ENCODE measurements at regions not wholly inside any gene's neighbourhood (a gene's known extent, or its start where the extent isn't known, plus 50 kb on each side); places are given as distances from the start of the nearest gene placed in this dataset.

GRCh38 chr16:16863672-16864071 is 484.7 kb downstream of the NPIPA7 start:
- H3K36me3 ChIP-seq (ENCODE audit: control insufficient read depth, low read length), result no peaks in the 10 kb centered on the region

DNA sequence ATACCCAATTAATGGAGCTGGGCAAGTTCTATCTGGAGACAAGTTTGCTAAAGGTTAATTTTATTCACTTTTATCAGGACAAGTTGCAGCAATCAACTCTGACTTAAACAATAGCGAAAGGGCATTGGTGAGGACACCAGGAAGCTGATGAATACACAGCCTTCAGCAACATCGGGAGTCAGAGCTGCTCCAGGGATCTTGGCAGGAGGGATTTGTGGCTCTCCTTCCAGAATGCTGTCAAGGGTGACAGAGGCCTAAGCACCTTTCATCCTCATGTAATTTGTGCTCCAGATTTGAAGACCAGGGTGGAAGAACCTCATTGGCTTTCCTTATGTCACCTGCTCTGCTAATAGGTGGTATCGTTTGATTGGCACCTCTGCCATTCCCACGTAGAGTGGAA is 485.6 kb downstream of the NPIPA7 start:
- Histone ChIP-seq H3K4me2 (ENCODE audit: low read length) (no peak overlapping the region), H3F3A (ENCODE audit: control insufficient read depth, insufficient read depth) (no peaks in the 10 kb centered on the region), H4K20me1 (ENCODE audit: control insufficient read depth, insufficient read depth, low read depth, low read length) (no peaks in the 10 kb centered on the region), H3K36me3 (ENCODE audit: control insufficient read depth, low read length) (no peaks in the 10 kb centered on the region), H3K27ac (ENCODE audit: low read depth, low read length) (no peak overlapping the region), H3K9me3 (ENCODE audit: control insufficient read depth, insufficient read depth, low read length) (no peaks in the 10 kb centered on the region), H3K27me3 (ENCODE audit: control insufficient read depth, low read length) (no peaks in the 10 kb centered on the region), H3K79me2 (ENCODE audit: control insufficient read depth, low read length) (no peaks in the 10 kb centered on the region), H3K4me3 (ENCODE audit: low read length) (no peak overlapping the region), H3K4me1 (ENCODE audit: control insufficient read depth, low read length) (no peaks in the 10 kb centered on the region), H3K9me2 (replicated peaks; ENCODE audit: control insufficient read depth, low read length) (no peaks in the 10 kb centered on the region)
- TF ChIP-seq, protein P1, sequence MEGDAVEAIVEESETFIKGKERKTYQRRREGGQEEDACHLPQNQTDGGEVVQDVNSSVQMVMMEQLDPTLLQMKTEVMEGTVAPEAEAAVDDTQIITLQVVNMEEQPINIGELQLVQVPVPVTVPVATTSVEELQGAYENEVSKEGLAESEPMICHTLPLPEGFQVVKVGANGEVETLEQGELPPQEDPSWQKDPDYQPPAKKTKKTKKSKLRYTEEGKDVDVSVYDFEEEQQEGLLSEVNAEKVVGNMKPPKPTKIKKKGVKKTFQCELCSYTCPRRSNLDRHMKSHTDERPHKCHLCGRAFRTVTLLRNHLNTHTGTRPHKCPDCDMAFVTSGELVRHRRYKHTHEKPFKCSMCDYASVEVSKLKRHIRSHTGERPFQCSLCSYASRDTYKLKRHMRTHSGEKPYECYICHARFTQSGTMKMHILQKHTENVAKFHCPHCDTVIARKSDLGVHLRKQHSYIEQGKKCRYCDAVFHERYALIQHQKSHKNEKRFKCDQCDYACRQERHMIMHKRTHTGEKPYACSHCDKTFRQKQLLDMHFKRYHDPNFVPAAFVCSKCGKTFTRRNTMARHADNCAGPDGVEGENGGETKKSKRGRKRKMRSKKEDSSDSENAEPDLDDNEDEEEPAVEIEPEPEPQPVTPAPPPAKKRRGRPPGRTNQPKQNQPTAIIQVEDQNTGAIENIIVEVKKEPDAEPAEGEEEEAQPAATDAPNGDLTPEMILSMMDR (IDR thresholded peaks at IDR 0.05; ENCODE audit: low read depth, low read length, poor library complexity, severe bottlenecking), result no peak
- no peak for TF ChIP-seq EZH2phosphoT487 (IDR thresholded peaks at IDR 0.05; ENCODE audit: borderline replicate concordance, low read length)

More at GRCh38 chr16:16863672-16864071, 484.7 kb downstream of the NPIPA7 start:
- no peaks in the 10 kb centered on the region for H3K79me2 ChIP-seq (ENCODE audit: control insufficient read depth, low read length)
- H3F3A ChIP-seq (ENCODE audit: control insufficient read depth, insufficient read depth), result no peaks in the 10 kb centered on the region
- no peaks in the 10 kb centered on the region for H4K20me1 ChIP-seq (ENCODE audit: control insufficient read depth, insufficient read depth, low read depth, low read length)
- H3K27me3 ChIP-seq (ENCODE audit: control insufficient read depth, low read length), result no peaks in the 10 kb centered on the region
- H3K27ac ChIP-seq (ENCODE audit: low read depth, low read length), result no peak overlapping the region
- no peaks in the 10 kb centered on the region for H3K4me1 ChIP-seq (ENCODE audit: control insufficient read depth, low read length)
- no peaks in the 10 kb centered on the region for H3K9me2 ChIP-seq (replicated peaks; ENCODE audit: control insufficient read depth, low read length)
- no peak overlapping the region for H3K4me2 ChIP-seq (ENCODE audit: low read length)
- TF ChIP-seq EZH2phosphoT487 (IDR thresholded peaks at IDR 0.05; ENCODE audit: borderline replicate concordance, low read length), result no peak
- TF ChIP-seq, protein P1 (IDR thresholded peaks at IDR 0.05; ENCODE audit: low read depth, low read length, poor library complexity, severe bottlenecking), result no peak
- no peaks in the 10 kb centered on the region for H3K9me3 ChIP-seq (ENCODE audit: control insufficient read depth, insufficient read depth, low read length)
- H3K4me3 ChIP-seq (ENCODE audit: low read length), result no peak overlapping the region

- no peaks in the 10 kb centered on the region for H3K36me3 ChIP-seq (ENCODE audit: control insufficient read depth, low read length)
- no peak overlapping the region for H3K27ac ChIP-seq (ENCODE audit: low read depth, low read length)
- no peaks in the 10 kb centered on the region for H3K4me1 ChIP-seq (ENCODE audit: control insufficient read depth, low read length)
- H3K4me3 ChIP-seq (ENCODE audit: low read length), result no peak overlapping the region
- no peaks in the 10 kb centered on the region for H4K20me1 ChIP-seq (ENCODE audit: control insufficient read depth, insufficient read depth, low read depth, low read length)
- no peaks in the 10 kb centered on the region for H3K79me2 ChIP-seq (ENCODE audit: control insufficient read depth, low read length)
- H3K9me3 ChIP-seq (ENCODE audit: control insufficient read depth, insufficient read depth, low read length), result no peaks in the 10 kb centered on the region
- H3K9me2 ChIP-seq (replicated peaks; ENCODE audit: control insufficient read depth, low read length), result no peaks in the 10 kb centered on the region
- TF ChIP-seq EZH2phosphoT487 (IDR thresholded peaks at IDR 0.05; ENCODE audit: borderline replicate concordance, low read length), result no peak
- TF ChIP-seq, protein P1 (IDR thresholded peaks at IDR 0.05; ENCODE audit: low read depth, low read length, poor library complexity, severe bottlenecking), result no peak
- no peaks in the 10 kb centered on the region for H3F3A ChIP-seq (ENCODE audit: control insufficient read depth, insufficient read depth)
- no peak overlapping the region for H3K4me2 ChIP-seq (ENCODE audit: low read length)
- no peaks in the 10 kb centered on the region for H3K27me3 ChIP-seq (ENCODE audit: control insufficient read depth, low read length)
Observed at GRCh38 chr16:16865374-16865773, 486.4 kb downstream of the NPIPA7 start.

DNA sequence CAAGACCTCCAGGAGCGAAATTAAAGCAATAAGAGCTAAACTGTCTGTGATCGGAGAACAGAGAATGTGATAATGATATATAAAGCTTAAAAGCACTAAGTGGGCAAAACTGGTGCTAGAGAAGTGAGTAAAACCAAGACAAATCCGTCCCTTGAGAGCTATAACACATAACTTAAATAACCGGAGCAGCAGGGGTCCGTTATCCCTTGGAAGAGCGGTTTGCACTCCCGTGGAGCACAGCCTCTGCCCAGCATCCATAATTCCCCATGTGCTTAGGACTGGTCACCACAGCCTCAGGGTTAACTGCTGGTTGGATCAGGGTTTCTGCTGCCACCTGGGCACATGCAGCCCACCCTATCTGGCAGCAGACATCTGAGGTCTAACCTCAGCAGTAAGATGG is 489.0 kb downstream of the NPIPA7 start:
- no peaks in the 10 kb centered on the region for H3K79me2 ChIP-seq (ENCODE audit: control insufficient read depth, low read length)
- H3K4me2 ChIP-seq (ENCODE audit: low read length), result no peak overlapping the region
- H3K27ac ChIP-seq (ENCODE audit: low read depth, low read length), result no peak overlapping the region
- H4K20me1 ChIP-seq (ENCODE audit: control insufficient read depth, insufficient read depth, low read depth, low read length), result no peaks in the 10 kb centered on the region
- no peaks in the 10 kb centered on the region for H3K9me2 ChIP-seq (replicated peaks; ENCODE audit: control insufficient read depth, low read length)
- H3K27me3 ChIP-seq (ENCODE audit: control insufficient read depth, low read length), result no peaks in the 10 kb centered on the region
- no peaks in the 10 kb centered on the region for H3K4me1 ChIP-seq (ENCODE audit: control insufficient read depth, low read length)
- no peaks in the 10 kb centered on the region for H3K36me3 ChIP-seq (ENCODE audit: control insufficient read depth, low read length)
- TF ChIP-seq, protein P1 (IDR thresholded peaks at IDR 0.05; ENCODE audit: low read depth, low read length, poor library complexity, severe bottlenecking), result no peak
- TF ChIP-seq EZH2phosphoT487 (IDR thresholded peaks at IDR 0.05; ENCODE audit: borderline replicate concordance, low read length), result no peak
- H3K4me3 ChIP-seq (ENCODE audit: low read length), result no peak overlapping the region
- no peaks in the 10 kb centered on the region for H3F3A ChIP-seq (ENCODE audit: control insufficient read depth, insufficient read depth)
- no peaks in the 10 kb centered on the region for H3K9me3 ChIP-seq (ENCODE audit: control insufficient read depth, insufficient read depth, low read length)

Measured in DOHH2 (cell line).